ENCODE measurements at regions not wholly inside any gene's neighbourhood (a gene's known extent, or its start where the extent isn't known, plus 50 kb on each side); places are given as distances from the start of the nearest gene placed in this dataset.

- BruUV-seq (replicated peaks) = no TSS peak
- H2AFZ ChIP-seq (ENCODE audit: low read depth, low read length, poor library complexity, severe bottlenecking) = no peak overlapping the region
- peaks cover 87% of the 10 kb centered on the region for H3K27me3 ChIP-seq (ENCODE audit: insufficient read depth, low read length)
- ChIA-PET RAD21 (ENCODE audit: low non-redundant PET in 1 of 2, low total read pairs in 2 of 2, uncharacterized antibody in 2 of 2, unreplicated experiment in 2 of 2) (no interaction called here), CTCF (no interaction called here), POLR2A (no interaction called here)
- no peak for ATAC-seq
- H3K4me2 ChIP-seq (ENCODE audit: low read length) = no peak overlapping the region
- H3K4me1 ChIP-seq (ENCODE audit: control insufficient read depth in 1 of 2, insufficient read depth in 2 of 2, low read length in 2 of 2) = no peaks in the 10 kb centered on the region
- H3K79me2 ChIP-seq (ENCODE audit: insufficient read depth, low read length) = no peaks in the 10 kb centered on the region
- no peak for DNase-seq (ENCODE audit: low read depth, low spot score)
- no peak overlapping the region for H3K9ac ChIP-seq (ENCODE audit: low read length)
- TF ChIP-seq POLR2A (IDR thresholded peaks at IDR 0.05; ENCODE audit: borderline replicate concordance, extremely low read depth, insufficient read depth, insufficient read length) (no peak), REST (IDR thresholded peaks at IDR 0.05; ENCODE audit: low read depth) (no peak), CEBPB (IDR thresholded peaks at IDR 0.05; ENCODE audit: low read depth) (no peak), EGR1 (IDR thresholded peaks at IDR 0.05; ENCODE audit: low read depth) (no peak), TCF7L2 (IDR thresholded peaks at IDR 0.05; ENCODE audit: borderline replicate concordance, extremely low read depth, insufficient read depth, insufficient read length) (no peak)
- H3K9me3 ChIP-seq (ENCODE audit: control insufficient read depth in 1 of 2, insufficient read depth in 1 of 2, low read depth in 1 of 2, low read length in 2 of 2) = no peaks in the 10 kb centered on the region
- no peaks in the 10 kb centered on the region for H3K9me2 ChIP-seq (ENCODE audit: insufficient read depth)
- no peaks in the 10 kb centered on the region for H4K20me1 ChIP-seq (ENCODE audit: insufficient read depth)
- no peaks in the 10 kb centered on the region for H3K36me3 ChIP-seq (ENCODE audit: control insufficient read depth in 1 of 2, insufficient read depth in 2 of 2, low read length in 2 of 2)
- H3K4me3 ChIP-seq (replicated peaks in 1 of 2; ENCODE audit: low read depth in 1 of 2, low read length in 2 of 2) = no peak overlapping the region
- H3K27ac ChIP-seq (ENCODE audit: low read depth, low read length) = no peak overlapping the region
- intact Hi-C loops (cut with micrococcal nuclease) = loop anchor here (5.0 kb wide), 1 partner anchor 49 kb away; no protein-coding TSS in a partner anchor
Measured at GRCh38 chr9:87198716-87199115, 251.4 kb upstream of the GAS1 start.

DNA sequence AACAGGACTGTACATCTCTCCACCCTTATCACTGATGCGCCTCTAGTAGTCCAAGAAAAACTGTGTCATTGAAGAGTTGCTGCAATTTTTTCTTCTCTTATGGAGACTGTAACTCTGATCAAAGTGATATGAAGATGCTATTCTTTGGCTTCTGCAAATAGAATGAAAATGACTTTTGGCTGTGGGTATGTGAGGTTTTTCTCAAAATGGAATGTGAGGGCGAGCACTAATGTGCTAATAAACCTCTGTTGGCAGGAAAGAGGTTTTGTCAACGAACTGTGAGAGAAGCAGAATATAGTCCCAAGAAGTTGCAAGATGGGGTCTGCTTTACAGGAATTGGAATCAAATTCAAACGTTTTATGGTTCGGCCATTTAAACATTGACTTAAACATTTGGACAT is 252.0 kb upstream of the GAS1 start:
- DNase-seq (ENCODE audit: low read depth, low spot score) (no peak), ATAC-seq (no peak)
- Histone ChIP-seq H3K4me2 (ENCODE audit: low read length) (no peak overlapping the region), H3K4me1 (ENCODE audit: control insufficient read depth in 1 of 2, insufficient read depth in 2 of 2, low read length in 2 of 2) (no peaks in the 10 kb centered on the region), H3K9me3 (ENCODE audit: control insufficient read depth in 1 of 2, insufficient read depth in 1 of 2, low read depth in 1 of 2, low read length in 2 of 2) (no peaks in the 10 kb centered on the region), H3K9me2 (ENCODE audit: insufficient read depth) (no peaks in the 10 kb centered on the region), H3K9ac (ENCODE audit: low read length) (no peak overlapping the region), H2AFZ (ENCODE audit: low read depth, low read length, poor library complexity, severe bottlenecking) (no peak overlapping the region), H4K20me1 (ENCODE audit: insufficient read depth) (no peaks in the 10 kb centered on the region), H3K4me3 (replicated peaks in 1 of 2; ENCODE audit: low read depth in 1 of 2, low read length in 2 of 2) (no peak overlapping the region), H3K27me3 (ENCODE audit: insufficient read depth, low read length) (peaks cover 84% of the 10 kb centered on the region), H3K36me3 (ENCODE audit: control insufficient read depth in 1 of 2, insufficient read depth in 2 of 2, low read length in 2 of 2) (no peaks in the 10 kb centered on the region), H3K27ac (ENCODE audit: low read depth, low read length) (no peak overlapping the region), H3K79me2 (ENCODE audit: insufficient read depth, low read length) (no peaks in the 10 kb centered on the region)
- intact Hi-C loops (cut with micrococcal nuclease) = loop anchor here (5.0 kb wide), 1 partner anchor 48 kb away; no protein-coding TSS in a partner anchor
- RAD21 ChIA-PET (ENCODE audit: low non-redundant PET in 1 of 2, low total read pairs in 2 of 2, uncharacterized antibody in 2 of 2, unreplicated experiment in 2 of 2) = no interaction called here
- no TSS peak for BruUV-seq (replicated peaks)
- CTCF ChIA-PET = no interaction called here
- POLR2A ChIA-PET = no interaction called here
- no peak for TF ChIP-seq CEBPB (IDR thresholded peaks at IDR 0.05; ENCODE audit: low read depth)
- no peak for TF ChIP-seq SP1 (IDR thresholded peaks at IDR 0.05; ENCODE audit: low read depth)
- TF ChIP-seq EZH2 (IDR thresholded peaks at IDR 0.05) = no peak
- TF ChIP-seq MAX (IDR thresholded peaks at IDR 0.05) = no peak
- TF ChIP-seq, protein P1, sequence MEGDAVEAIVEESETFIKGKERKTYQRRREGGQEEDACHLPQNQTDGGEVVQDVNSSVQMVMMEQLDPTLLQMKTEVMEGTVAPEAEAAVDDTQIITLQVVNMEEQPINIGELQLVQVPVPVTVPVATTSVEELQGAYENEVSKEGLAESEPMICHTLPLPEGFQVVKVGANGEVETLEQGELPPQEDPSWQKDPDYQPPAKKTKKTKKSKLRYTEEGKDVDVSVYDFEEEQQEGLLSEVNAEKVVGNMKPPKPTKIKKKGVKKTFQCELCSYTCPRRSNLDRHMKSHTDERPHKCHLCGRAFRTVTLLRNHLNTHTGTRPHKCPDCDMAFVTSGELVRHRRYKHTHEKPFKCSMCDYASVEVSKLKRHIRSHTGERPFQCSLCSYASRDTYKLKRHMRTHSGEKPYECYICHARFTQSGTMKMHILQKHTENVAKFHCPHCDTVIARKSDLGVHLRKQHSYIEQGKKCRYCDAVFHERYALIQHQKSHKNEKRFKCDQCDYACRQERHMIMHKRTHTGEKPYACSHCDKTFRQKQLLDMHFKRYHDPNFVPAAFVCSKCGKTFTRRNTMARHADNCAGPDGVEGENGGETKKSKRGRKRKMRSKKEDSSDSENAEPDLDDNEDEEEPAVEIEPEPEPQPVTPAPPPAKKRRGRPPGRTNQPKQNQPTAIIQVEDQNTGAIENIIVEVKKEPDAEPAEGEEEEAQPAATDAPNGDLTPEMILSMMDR (IDR thresholded peaks at IDR 0.05 in 2 of 3, conservative IDR thresholded peaks at IDR 0.05 in 1 of 3; ENCODE audit: borderline replicate concordance in 1 of 3, insufficient read depth in 1 of 3, low read depth in 2 of 3, low read length in 2 of 3) = no peak
- TF ChIP-seq SIN3A (IDR thresholded peaks at IDR 0.05; ENCODE audit: low read depth) = no peak
- TF ChIP-seq CBX3 (IDR thresholded peaks at IDR 0.05; ENCODE audit: low read depth) = no peak
- no peak for TF ChIP-seq ZFX (IDR thresholded peaks at IDR 0.05)
- TF ChIP-seq SRF (IDR thresholded peaks at IDR 0.05; ENCODE audit: low read depth) = no peak
- no peak for TF ChIP-seq ELF1 (IDR thresholded peaks at IDR 0.05; ENCODE audit: borderline replicate concordance, low read depth)
- TF ChIP-seq, protein P2, sequence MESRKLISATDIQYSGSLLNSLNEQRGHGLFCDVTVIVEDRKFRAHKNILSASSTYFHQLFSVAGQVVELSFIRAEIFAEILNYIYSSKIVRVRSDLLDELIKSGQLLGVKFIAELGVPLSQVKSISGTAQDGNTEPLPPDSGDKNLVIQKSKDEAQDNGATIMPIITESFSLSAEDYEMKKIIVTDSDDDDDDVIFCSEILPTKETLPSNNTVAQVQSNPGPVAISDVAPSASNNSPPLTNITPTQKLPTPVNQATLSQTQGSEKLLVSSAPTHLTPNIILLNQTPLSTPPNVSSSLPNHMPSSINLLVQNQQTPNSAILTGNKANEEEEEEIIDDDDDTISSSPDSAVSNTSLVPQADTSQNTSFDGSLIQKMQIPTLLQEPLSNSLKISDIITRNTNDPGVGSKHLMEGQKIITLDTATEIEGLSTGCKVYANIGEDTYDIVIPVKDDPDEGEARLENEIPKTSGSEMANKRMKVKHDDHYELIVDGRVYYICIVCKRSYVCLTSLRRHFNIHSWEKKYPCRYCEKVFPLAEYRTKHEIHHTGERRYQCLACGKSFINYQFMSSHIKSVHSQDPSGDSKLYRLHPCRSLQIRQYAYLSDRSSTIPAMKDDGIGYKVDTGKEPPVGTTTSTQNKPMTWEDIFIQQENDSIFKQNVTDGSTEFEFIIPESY (IDR thresholded peaks at IDR 0.05; ENCODE audit: extremely low read depth, insufficient replicate concordance, low read length) = no peak

All from HCT116 (cell line).